Esophagus muscularis mucosa (tissue), 4 donors: ENCODE measurements at regions not wholly inside any gene's neighbourhood (a gene's known extent, or its start where the extent isn't known, plus 50 kb on each side); places are given as distances from the start of the nearest gene placed in this dataset.

Experiments used
- DNase-seq: peaks from one replicate; pipeline ENCODE4 v3.0.0-alpha.2; 2017; ENCODE audit errors: extremely low spot score
- H3K27ac ChIP-seq, 4 donors: fragments of 200-600 bp; sonication (generic); replicated peaks in 1 of 4; 1 replicate in 3 of 4; 2 replicates in 1 of 4; pipeline ENCODE4 v1.5.1; 2016 to 2019; ENCODE audit warnings: mild to moderate bottlenecking in 1 of 4
- H3K27me3 ChIP-seq, 4 donors: fragments of 200-600 bp; sonication (generic); one replicate each; pipeline versions ENCODE4 v1.5.1 to v1.6.0; 2016 to 2019
- H3K36me3 ChIP-seq, 4 donors: fragments of 200-600 bp; sonication (generic); one replicate each; pipeline ENCODE4 v1.5.1; 2016 to 2019
- H3K4me1 ChIP-seq, 4 donors: fragments of 200-600 bp; sonication (generic); one replicate each; pipeline ENCODE4 v1.5.1; 2016 to 2019
- H3K4me3 ChIP-seq, 4 donors: fragments of 200-600 bp; sonication (generic); 1 replicate in 2 of 4; 2 replicates in 2 of 4; pipeline ENCODE4 v1.5.1; 2016 to 2019; ENCODE audit warnings: mild to moderate bottlenecking in 4 of 4, moderate library complexity in 1 of 4
- H3K9me3 ChIP-seq, 4 donors: fragments of 200-600 bp; sonication (generic); 1 replicate in 3 of 4; 2 replicates in 1 of 4; pipeline ENCODE4 v1.5.1; 2016 to 2019
- EP300 ChIP-seq: sonication (generic); formaldehyde crosslinking; IDR thresholded peaks from one replicate; pipeline ENCODE4 v1.6.1; 2017; ENCODE audit warnings: antibody characterized with exemption
- POLR2A ChIP-seq: fragments of 450-650 bp; IDR thresholded peaks from one replicate; pipeline ENCODE4 v1.6.1; 2017; ENCODE audit warnings: antibody characterized with exemption, moderate library complexity, mild to moderate bottlenecking, low read depth
- POLR2AphosphoS5 ChIP-seq, 2 donors: sonication (generic); formaldehyde crosslinking; IDR thresholded peaks; one replicate each; pipeline ENCODE4 v1.6.1; 2017; ENCODE audit warnings: antibody characterized with exemption in 2 of 2
- WGBS: methylation state at CpG from one replicate; pipeline ENCODE4 v1.1.5; 2018; 5-methylcytosine and 5-hydroxymethylcytosine counted together
- intact Hi-C: fragments of 100-400 bp; cut with DNase I; formaldehyde crosslinking; loops from one replicate; pipeline ENCODE4 v1.15.1; 2023
- TF ChIP-seq, protein P1 (sequence below), 3 experiments: fragments of 200-600 bp in 2 of 3; fragments of 450-650 bp in 1 of 3; sonication (generic) in 2 of 3; IDR thresholded peaks; one replicate each; pipeline ENCODE4 v1.5.1; 2017 to 2019; ENCODE audit warnings: antibody characterized with exemption in 3 of 3, mild to moderate bottlenecking in 2 of 3, moderate library complexity in 1 of 3

DNA sequence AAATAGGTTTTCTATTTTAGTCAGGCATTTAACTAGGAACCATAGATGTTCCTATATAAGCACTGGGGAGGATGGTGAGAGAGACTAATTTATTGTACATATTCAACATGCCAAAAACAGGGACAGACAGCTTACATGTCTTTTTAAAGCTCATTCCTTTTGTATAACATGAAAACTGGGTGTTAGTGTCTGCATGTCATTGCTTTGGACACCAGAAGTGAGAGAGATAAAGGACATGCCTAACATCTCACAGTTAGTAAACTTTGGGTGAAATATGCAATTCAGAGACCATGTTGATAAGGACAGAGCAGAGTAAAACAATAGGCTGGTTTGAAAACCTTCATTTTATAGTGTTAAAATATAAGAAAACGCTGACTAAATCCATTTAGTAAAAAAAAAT, 860.0 kb upstream of the LCORL start:
- TF ChIP-seq EP300: no peak
- no peak for TF ChIP-seq POLR2AphosphoS5 (IDR thresholded peaks at IDR 0.05)
- no peak for TF ChIP-seq POLR2A
- TF ChIP-seq, protein P1, sequence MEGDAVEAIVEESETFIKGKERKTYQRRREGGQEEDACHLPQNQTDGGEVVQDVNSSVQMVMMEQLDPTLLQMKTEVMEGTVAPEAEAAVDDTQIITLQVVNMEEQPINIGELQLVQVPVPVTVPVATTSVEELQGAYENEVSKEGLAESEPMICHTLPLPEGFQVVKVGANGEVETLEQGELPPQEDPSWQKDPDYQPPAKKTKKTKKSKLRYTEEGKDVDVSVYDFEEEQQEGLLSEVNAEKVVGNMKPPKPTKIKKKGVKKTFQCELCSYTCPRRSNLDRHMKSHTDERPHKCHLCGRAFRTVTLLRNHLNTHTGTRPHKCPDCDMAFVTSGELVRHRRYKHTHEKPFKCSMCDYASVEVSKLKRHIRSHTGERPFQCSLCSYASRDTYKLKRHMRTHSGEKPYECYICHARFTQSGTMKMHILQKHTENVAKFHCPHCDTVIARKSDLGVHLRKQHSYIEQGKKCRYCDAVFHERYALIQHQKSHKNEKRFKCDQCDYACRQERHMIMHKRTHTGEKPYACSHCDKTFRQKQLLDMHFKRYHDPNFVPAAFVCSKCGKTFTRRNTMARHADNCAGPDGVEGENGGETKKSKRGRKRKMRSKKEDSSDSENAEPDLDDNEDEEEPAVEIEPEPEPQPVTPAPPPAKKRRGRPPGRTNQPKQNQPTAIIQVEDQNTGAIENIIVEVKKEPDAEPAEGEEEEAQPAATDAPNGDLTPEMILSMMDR (IDR thresholded peaks at IDR 0.05): no peak
- Histone ChIP-seq H3K27ac (no peak overlapping the region), H3K4me1 (peaks cover 7 to 21% (median 8%) of the 10 kb centered on the region in 4 donors), H3K36me3 (no peaks in the 10 kb centered on the region), H3K9me3 (no peaks in the 10 kb centered on the region), H3K27me3 (no peaks in the 10 kb centered on the region), H3K4me3 (no peak overlapping the region)
- WGBS: 91% methylated on average over 1 of the region's 1 CpG
- intact Hi-C loops: no loop called here
- no peak for DNase-seq

DNA sequence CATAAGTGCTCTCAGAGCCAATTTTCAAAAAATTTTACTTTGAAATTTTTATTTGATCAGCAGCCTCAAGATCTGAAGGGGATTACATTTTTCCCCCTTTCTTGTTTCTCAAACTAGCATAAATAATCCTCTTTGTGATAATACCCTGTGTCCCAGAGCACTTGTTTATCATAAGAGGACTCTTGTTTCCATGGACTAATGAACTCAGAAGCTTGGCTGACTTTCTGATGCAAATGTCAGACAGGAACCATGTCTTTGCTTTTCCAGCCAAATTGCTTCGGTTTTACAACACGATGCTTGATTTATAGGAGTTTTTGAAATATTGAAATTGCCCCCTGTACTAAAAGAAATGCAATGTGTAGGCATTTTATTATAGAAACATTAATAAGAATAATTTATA, 859.3 kb upstream of the LCORL start:
- DNase-seq: no peak
- no peak overlapping the region for H3K4me3 ChIP-seq
- no peak overlapping the region for H3K27ac ChIP-seq
- peaks cover 7 to 21% (median 8%) of the 10 kb centered on the region in 4 donors for H3K4me1 ChIP-seq
- no peaks in the 10 kb centered on the region for H3K36me3 ChIP-seq
- no peaks in the 10 kb centered on the region for H3K9me3 ChIP-seq
- TF ChIP-seq EP300: no peak
- TF ChIP-seq, protein P1 (IDR thresholded peaks at IDR 0.05): no peak
- no peak for TF ChIP-seq POLR2A
- no peak for TF ChIP-seq POLR2AphosphoS5 (IDR thresholded peaks at IDR 0.05)
- WGBS: 28% methylated on average over 2 of the region's 2 CpGs
- intact Hi-C loops: no loop called here
- no peaks in the 10 kb centered on the region for H3K27me3 ChIP-seq

DNA sequence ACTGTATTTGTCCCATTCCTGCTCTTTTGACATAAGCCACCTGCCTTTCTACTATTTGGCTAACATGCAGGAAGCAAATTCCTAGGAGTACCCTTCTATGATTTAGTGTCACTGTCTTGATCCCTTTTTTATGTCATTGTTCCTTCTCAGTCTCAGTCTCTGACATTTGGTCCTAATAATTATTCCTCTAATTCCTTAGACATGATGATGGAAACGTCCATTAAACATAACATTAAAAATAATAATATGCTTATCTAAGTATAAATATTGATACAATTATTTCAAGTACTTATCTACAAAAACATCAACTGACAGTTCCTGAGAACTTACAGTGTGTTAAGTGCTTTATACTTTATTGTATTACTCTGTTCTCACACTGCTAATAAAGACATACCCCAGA, 857.0 kb upstream of the LCORL start:
- no peak for TF ChIP-seq POLR2AphosphoS5 (IDR thresholded peaks at IDR 0.05)
- TF ChIP-seq POLR2A: no peak
- TF ChIP-seq, protein P1 (IDR thresholded peaks at IDR 0.05): no peak
- TF ChIP-seq EP300: no peak
- DNase-seq: no peak
- 23% methylated on average over 1 of the region's 1 CpG for WGBS

DNA sequence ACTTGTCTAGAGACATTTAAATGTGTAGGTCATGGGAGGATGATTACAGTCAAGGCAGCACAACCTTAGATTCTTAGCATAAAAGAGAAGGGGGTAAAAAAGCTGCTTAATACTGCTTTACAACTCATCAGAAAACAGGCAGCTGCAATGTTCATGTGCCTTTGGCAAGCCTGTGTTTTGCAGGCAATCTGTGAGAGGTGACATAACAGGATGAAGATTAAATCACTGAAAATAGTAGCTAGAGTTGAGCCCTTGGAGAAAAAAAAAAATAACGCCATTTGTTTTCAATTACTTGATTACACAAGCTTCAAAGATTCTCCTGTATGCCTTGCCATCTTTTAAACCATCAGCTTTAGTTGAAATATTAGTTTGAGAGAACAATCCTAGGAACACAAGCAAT, 847.6 kb upstream of the LCORL start:
- H3K4me3 ChIP-seq: no peak overlapping the region
- H3K27ac ChIP-seq: no peak overlapping the region
- DNase-seq: no peak
- peaks cover 0 to 7% (median 6%) of the 10 kb centered on the region in 4 donors for H3K4me1 ChIP-seq
- H3K27me3 ChIP-seq: no peaks in the 10 kb centered on the region
- no peaks in the 10 kb centered on the region for H3K36me3 ChIP-seq
- TF ChIP-seq, protein P1 (IDR thresholded peaks at IDR 0.05): no peak
- TF ChIP-seq EP300 (no peak), POLR2A (no peak), POLR2AphosphoS5 (IDR thresholded peaks at IDR 0.05) (no peak)
- WGBS: 36% methylated on average over 1 of the region's 1 CpG
- no peaks in the 10 kb centered on the region for H3K9me3 ChIP-seq
- intact Hi-C loops: no loop called here

More for the DNA sequence above, 857.0 kb upstream of the LCORL start:
- H3K9me3 ChIP-seq: no peaks in the 10 kb centered on the region
- H3K4me3 ChIP-seq: no peak overlapping the region
- intact Hi-C loops: no loop called here
- no peak overlapping the region for H3K27ac ChIP-seq
- no peaks in the 10 kb centered on the region for H3K27me3 ChIP-seq
- H3K4me1 ChIP-seq: peaks cover 7 to 21% (median 8%) of the 10 kb centered on the region in 4 donors
- H3K36me3 ChIP-seq: no peaks in the 10 kb centered on the region

DNA sequence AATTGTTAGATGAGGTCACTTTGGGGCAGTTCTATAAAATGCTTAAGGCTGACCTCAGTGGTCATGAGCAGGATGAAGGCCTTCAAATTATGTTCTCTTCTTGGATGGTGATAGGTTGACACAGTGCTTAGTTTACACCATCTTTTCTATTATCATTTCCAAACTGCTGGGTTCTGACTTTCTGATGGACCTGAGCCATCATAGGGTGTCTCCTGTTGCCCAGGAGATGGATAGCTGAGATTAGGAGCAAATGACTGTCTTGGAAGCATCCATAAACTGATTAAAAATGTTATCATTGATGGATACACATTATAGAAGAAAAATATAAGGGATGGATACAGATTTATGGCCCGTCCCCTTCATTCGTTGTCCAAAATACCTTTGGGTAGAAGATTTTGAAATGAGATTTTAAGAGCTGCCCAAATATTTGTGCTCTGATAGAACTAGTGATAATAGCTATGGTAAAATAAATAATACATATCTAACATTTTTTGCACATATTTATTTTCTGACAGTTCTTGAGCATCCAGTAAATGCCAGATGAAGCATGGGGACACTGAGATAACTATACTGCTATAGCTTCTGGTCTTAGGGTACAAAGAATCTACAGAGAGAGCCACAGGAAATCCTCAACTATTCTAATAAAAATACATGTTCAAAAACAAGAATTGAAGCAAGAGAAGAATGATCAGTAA, 839.4 kb upstream of the LCORL start:
- no peak for TF ChIP-seq POLR2AphosphoS5 (IDR thresholded peaks at IDR 0.05)
- TF ChIP-seq, protein P1 (IDR thresholded peaks at IDR 0.05): no peak
- no peak for TF ChIP-seq POLR2A
- intact Hi-C loops: no loop called here
- no peaks in the 10 kb centered on the region for H3K27me3 ChIP-seq
- H3K36me3 ChIP-seq: no peaks in the 10 kb centered on the region
- 91% methylated on average over 2 of the region's 2 CpGs for WGBS
- no peaks in the 10 kb centered on the region for H3K9me3 ChIP-seq
- H3K4me3 ChIP-seq: no peak overlapping the region
- no peak for DNase-seq
- no peaks in the 10 kb centered on the region for H3K4me1 ChIP-seq
- H3K27ac ChIP-seq: no peak overlapping the region
